Neural cell (in vitro differentiated cells): ENCODE measurements at regions not wholly inside any gene's neighbourhood (a gene's known extent, or its start where the extent isn't known, plus 50 kb on each side); places are given as distances from the start of the nearest gene placed in this dataset.

Source experiments
- H2AFZ ChIP-seq: fragments of 200-600, 300-800 bp; sonication (generic), shearing (Covaris generic); 2 replicates; pipeline ENCODE4 v1.6.0; 2014; ENCODE audit warnings: low read depth, mild to moderate bottlenecking, antibody characterized with exemption, low read length, moderate library complexity
- H3F3A ChIP-seq: fragments of 200-600 bp; shearing (Covaris generic); 2 replicates; pipeline ENCODE4 v1.6.1; 2016; ENCODE audit warnings: mild to moderate bottlenecking, moderate library complexity, mixed read lengths, antibody characterized with exemption, low read length; ENCODE audit not compliant: insufficient read depth, poor library complexity, severe bottlenecking
- H3K27ac ChIP-seq: fragments of 200-600, 300-800 bp; sonication (generic), shearing (Covaris generic); 2 replicates; pipeline ENCODE4 v1.5.1; 2014; ENCODE audit warnings: mild to moderate bottlenecking, low read length, moderate library complexity
- H3K27me3 ChIP-seq: fragments of 300-800, 200-600 bp; sonication (generic), shearing (Covaris generic); 2 replicates; pipeline ENCODE4 v1.6.0; 2014; ENCODE audit warnings: mild to moderate bottlenecking, low read depth, low read length, moderate library complexity; ENCODE audit not compliant: insufficient read depth
- H3K36me3 ChIP-seq: fragments of 300-800, 200-600 bp; sonication (generic), shearing (Covaris generic); 2 replicates; pipeline ENCODE4 v1.5.1; 2014; ENCODE audit warnings: mild to moderate bottlenecking, antibody characterized with exemption, low read length, moderate library complexity; ENCODE audit not compliant: insufficient read depth
- H3K4me2 ChIP-seq: fragments of 300-800, 200-600 bp; sonication (generic), shearing (Covaris generic); 2 replicates; pipeline ENCODE4 v1.6.0; 2014; ENCODE audit warnings: mild to moderate bottlenecking, low read length
- H3K4me3 ChIP-seq: fragments of 300-800, 200-600 bp; sonication (generic), shearing (Covaris generic); 2 replicates; pipeline ENCODE4 v1.5.1; 2014; ENCODE audit warnings: mild to moderate bottlenecking, low read length, moderate library complexity
- H3K79me2 ChIP-seq: fragments of 200-600 bp; shearing (Covaris generic); replicated peaks from 2 replicates; pipeline ENCODE4 v1.6.0; 2014; ENCODE audit warnings: mild to moderate bottlenecking, low read length, moderate library complexity; ENCODE audit not compliant: insufficient read depth
- H3K9ac ChIP-seq: fragments of 300-800, 200-600 bp; sonication (generic), shearing (Covaris generic); 2 replicates; pipeline ENCODE4 v1.6.1; 2016; ENCODE audit warnings: mild to moderate bottlenecking, low read length, mixed read lengths
- H3K9me2 ChIP-seq: fragments of 200-600 bp; shearing (Covaris generic); 2 replicates; pipeline ENCODE4 v1.6.1; 2016; ENCODE audit warnings: mild to moderate bottlenecking, low read length, mixed read lengths; ENCODE audit not compliant: insufficient read depth
- H3K9me3 ChIP-seq: fragments of 200-600, 300-800 bp; sonication (generic), shearing (Covaris generic); 2 replicates; pipeline ENCODE4 v1.6.1; 2016; ENCODE audit warnings: mild to moderate bottlenecking, mixed run types, low read length, moderate library complexity, mixed read lengths
- H4K20me1 ChIP-seq: fragments of 200-600 bp; shearing (Covaris generic); 2 replicates; pipeline ENCODE4 v1.6.1; 2016; ENCODE audit warnings: mild to moderate bottlenecking, mixed run types; ENCODE audit not compliant: insufficient read depth
- EP300 ChIP-seq: fragments of 450-650 bp; conservative IDR thresholded peaks from 2 replicates; pipeline ENCODE4 v1.6.1; 2014; ENCODE audit warnings: antibody characterized with exemption, mild to moderate bottlenecking, moderate library complexity; ENCODE audit not compliant: poor library complexity, severe bottlenecking
- EZH2 ChIP-seq: fragments of 200-600, 300-800 bp; shearing (Covaris generic), sonication (generic); IDR thresholded peaks from 2 replicates; pipeline ENCODE4 v1.6.1; 2014; ENCODE audit warnings: antibody characterized with exemption, low read length, borderline replicate concordance, mild to moderate bottlenecking; ENCODE audit not compliant: insufficient read depth, poor library complexity, severe bottlenecking
- MXI1 ChIP-seq: fragments of 450-650 bp; conservative IDR thresholded peaks from 2 replicates; pipeline ENCODE4 v1.6.1; 2014; ENCODE audit warnings: antibody characterized with exemption, mild to moderate bottlenecking; ENCODE audit not compliant: poor library complexity, severe bottlenecking
- POLR2AphosphoS5 ChIP-seq: IDR thresholded peaks from 2 replicates; pipeline ENCODE4 v1.6.1; 2012
- RAD21 ChIP-seq: fragments of 450-650 bp; conservative IDR thresholded peaks from 2 replicates; pipeline ENCODE4 v1.6.1; 2014; ENCODE audit warnings: antibody characterized with exemption, mild to moderate bottlenecking, moderate library complexity
- SMC3 ChIP-seq: fragments of 450-650 bp; conservative IDR thresholded peaks from 2 replicates; pipeline ENCODE4 v1.6.1; 2014; ENCODE audit warnings: antibody characterized with exemption, mild to moderate bottlenecking, moderate library complexity; ENCODE audit not compliant: poor library complexity
- TAF1 ChIP-seq: IDR thresholded peaks from 2 replicates; pipeline ENCODE4 v1.6.1; 2012; ENCODE audit warnings: low read depth
- TF ChIP-seq, protein P1 (sequence below): fragments of 450-650 bp; IDR thresholded peaks from 2 replicates; pipeline ENCODE4 v1.5.1; 2014; ENCODE audit warnings: antibody characterized with exemption, mild to moderate bottlenecking, moderate library complexity; ENCODE audit not compliant: poor library complexity, severe bottlenecking
- TF ChIP-seq, protein P2 (sequence below): IDR thresholded peaks from 2 replicates; pipeline ENCODE4 v1.6.1; 2012; ENCODE audit warnings: borderline replicate concordance

DNA sequence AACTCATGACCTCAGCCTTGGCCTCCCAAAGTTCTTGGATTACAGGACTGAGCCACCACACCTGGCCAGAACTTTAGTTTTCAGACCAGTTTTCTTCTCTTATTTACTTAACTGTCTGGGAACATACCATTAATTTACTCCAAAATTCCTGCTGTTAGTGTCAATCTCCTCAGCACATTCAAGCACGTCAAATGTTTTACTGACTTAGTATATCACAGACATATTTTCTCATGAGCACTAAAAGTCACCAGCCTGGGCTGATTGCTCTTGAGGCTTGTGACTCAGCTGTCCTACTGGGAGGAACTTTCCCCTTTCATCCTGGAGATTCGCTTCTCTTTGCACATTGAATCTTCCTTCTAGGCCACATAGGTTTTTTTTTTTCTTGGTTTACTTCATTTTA is 109.6 kb downstream of the PCDH18 start:
- Histone ChIP-seq H3K4me2 (no peak overlapping the region), H3K9me3 (no peaks in the 10 kb centered on the region), H4K20me1 (no peaks in the 10 kb centered on the region), H3K4me3 (no peak overlapping the region), H2AFZ (no peak overlapping the region), H3F3A (no peaks in the 10 kb centered on the region), H3K9me2 (no peaks in the 10 kb centered on the region), H3K27me3 (no peaks in the 10 kb centered on the region), H3K27ac (no peak overlapping the region), H3K36me3 (no peaks in the 10 kb centered on the region), H3K9ac (no peak overlapping the region), H3K79me2 (no peaks in the 10 kb centered on the region)
- TF ChIP-seq, protein P1, sequence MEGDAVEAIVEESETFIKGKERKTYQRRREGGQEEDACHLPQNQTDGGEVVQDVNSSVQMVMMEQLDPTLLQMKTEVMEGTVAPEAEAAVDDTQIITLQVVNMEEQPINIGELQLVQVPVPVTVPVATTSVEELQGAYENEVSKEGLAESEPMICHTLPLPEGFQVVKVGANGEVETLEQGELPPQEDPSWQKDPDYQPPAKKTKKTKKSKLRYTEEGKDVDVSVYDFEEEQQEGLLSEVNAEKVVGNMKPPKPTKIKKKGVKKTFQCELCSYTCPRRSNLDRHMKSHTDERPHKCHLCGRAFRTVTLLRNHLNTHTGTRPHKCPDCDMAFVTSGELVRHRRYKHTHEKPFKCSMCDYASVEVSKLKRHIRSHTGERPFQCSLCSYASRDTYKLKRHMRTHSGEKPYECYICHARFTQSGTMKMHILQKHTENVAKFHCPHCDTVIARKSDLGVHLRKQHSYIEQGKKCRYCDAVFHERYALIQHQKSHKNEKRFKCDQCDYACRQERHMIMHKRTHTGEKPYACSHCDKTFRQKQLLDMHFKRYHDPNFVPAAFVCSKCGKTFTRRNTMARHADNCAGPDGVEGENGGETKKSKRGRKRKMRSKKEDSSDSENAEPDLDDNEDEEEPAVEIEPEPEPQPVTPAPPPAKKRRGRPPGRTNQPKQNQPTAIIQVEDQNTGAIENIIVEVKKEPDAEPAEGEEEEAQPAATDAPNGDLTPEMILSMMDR: no peak
- TF ChIP-seq, protein P2, sequence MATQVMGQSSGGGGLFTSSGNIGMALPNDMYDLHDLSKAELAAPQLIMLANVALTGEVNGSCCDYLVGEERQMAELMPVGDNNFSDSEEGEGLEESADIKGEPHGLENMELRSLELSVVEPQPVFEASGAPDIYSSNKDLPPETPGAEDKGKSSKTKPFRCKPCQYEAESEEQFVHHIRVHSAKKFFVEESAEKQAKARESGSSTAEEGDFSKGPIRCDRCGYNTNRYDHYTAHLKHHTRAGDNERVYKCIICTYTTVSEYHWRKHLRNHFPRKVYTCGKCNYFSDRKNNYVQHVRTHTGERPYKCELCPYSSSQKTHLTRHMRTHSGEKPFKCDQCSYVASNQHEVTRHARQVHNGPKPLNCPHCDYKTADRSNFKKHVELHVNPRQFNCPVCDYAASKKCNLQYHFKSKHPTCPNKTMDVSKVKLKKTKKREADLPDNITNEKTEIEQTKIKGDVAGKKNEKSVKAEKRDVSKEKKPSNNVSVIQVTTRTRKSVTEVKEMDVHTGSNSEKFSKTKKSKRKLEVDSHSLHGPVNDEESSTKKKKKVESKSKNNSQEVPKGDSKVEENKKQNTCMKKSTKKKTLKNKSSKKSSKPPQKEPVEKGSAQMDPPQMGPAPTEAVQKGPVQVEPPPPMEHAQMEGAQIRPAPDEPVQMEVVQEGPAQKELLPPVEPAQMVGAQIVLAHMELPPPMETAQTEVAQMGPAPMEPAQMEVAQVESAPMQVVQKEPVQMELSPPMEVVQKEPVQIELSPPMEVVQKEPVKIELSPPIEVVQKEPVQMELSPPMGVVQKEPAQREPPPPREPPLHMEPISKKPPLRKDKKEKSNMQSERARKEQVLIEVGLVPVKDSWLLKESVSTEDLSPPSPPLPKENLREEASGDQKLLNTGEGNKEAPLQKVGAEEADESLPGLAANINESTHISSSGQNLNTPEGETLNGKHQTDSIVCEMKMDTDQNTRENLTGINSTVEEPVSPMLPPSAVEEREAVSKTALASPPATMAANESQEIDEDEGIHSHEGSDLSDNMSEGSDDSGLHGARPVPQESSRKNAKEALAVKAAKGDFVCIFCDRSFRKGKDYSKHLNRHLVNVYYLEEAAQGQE: no peak
- TF ChIP-seq SMC3 (no peak), EZH2 (no peak), EP300 (no peak), TAF1 (no peak), MXI1 (no peak), POLR2AphosphoS5 (no peak), RAD21 (no peak)

DNA sequence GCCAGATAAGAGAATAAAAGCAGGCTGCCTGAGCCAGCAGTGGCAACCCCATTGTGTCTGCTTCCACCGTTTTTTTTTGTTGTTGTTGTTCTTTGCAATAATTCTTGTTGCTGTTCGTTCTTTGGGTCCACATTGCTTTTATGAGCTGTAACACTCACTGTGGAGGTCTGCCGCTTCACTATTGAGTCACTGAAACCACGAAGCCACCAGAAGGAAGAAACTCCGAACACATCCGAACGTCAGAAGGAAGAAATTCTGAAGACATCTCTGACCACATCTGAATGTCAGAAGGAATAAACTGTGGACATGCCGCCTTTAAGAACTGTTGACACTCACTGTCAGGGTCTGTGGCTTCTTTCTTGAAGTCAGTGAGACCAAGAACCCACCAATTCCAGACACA is 110.5 kb downstream of the PCDH18 start:
- H2AFZ ChIP-seq: no peak overlapping the region
- no peak for TF ChIP-seq TAF1
- TF ChIP-seq POLR2AphosphoS5: no peak
- TF ChIP-seq, protein P1: no peak
- TF ChIP-seq EP300: no peak
- TF ChIP-seq, protein P2: no peak
- no peaks in the 10 kb centered on the region for H4K20me1 ChIP-seq
- H3K36me3 ChIP-seq: no peaks in the 10 kb centered on the region
- H3K27me3 ChIP-seq: no peaks in the 10 kb centered on the region
- no peak overlapping the region for H3K4me2 ChIP-seq
- no peaks in the 10 kb centered on the region for H3K9me2 ChIP-seq
- H3K9ac ChIP-seq: no peak overlapping the region
- H3K9me3 ChIP-seq: no peaks in the 10 kb centered on the region
- no peak overlapping the region for H3K27ac ChIP-seq
- H3F3A ChIP-seq: no peaks in the 10 kb centered on the region
- no peaks in the 10 kb centered on the region for H3K79me2 ChIP-seq
- H3K4me3 ChIP-seq: no peak overlapping the region
